Cardiac fibroblast (primary cell): ENCODE measurements at regions not wholly inside any gene's neighbourhood (a gene's known extent, or its start where the extent isn't known, plus 50 kb on each side); places are given as distances from the start of the nearest gene placed in this dataset.

ENCODE experiments used
- DNase-seq, 2 donors: peaks; one replicate each; pipeline versions ENCODE4 v3.0.0 to v3.0.0-alpha.2; 2010; ENCODE audit warnings: low read depth in 2 of 2
- H3K4me3 ChIP-seq, 2 donors: replicated peaks in 1 of 2; 1 replicate in 1 of 2; 2 replicates in 1 of 2; pipeline ENCODE4 v1.5.1; 2011; ENCODE audit warnings: low read depth in 2 of 2, low read length in 2 of 2, mild to moderate bottlenecking in 2 of 2, moderate library complexity in 1 of 2
- CTCF ChIP-seq: IDR thresholded peaks from one replicate; pipeline ENCODE4 v1.5.1; 2011; ENCODE audit warnings: low read depth, mild to moderate bottlenecking, low read length, inconsistent platforms

GRCh38 chr4:22959483-22959882 is 266.7 kb downstream of the GBA3 start:
- no peak overlapping the region for H3K4me3 ChIP-seq
- no peak for TF ChIP-seq CTCF
- DNase-seq: no peak

- no peak for DNase-seq
- no peak overlapping the region for H3K4me3 ChIP-seq
- no peak for TF ChIP-seq CTCF
Observed at GRCh38 chr4:22957774-22958309, 265.1 kb downstream of the GBA3 start.

GRCh38 chr4:22949161-22949855 is 256.6 kb downstream of the GBA3 start:
- DNase-seq: no peak
- TF ChIP-seq CTCF: no peak
- H3K4me3 ChIP-seq: no peak overlapping the region

GRCh38 chr4:22947851-22948250 is 255.1 kb downstream of the GBA3 start:
- no peak for DNase-seq
- TF ChIP-seq CTCF: no peak

GRCh38 chr4:22942920-22943559 is 250.3 kb downstream of the GBA3 start:
- no peak for DNase-seq
- no peak overlapping the region for H3K4me3 ChIP-seq
- TF ChIP-seq CTCF: no peak

More at GRCh38 chr4:22947851-22948250, 255.1 kb downstream of the GBA3 start:
- H3K4me3 ChIP-seq: no peak overlapping the region

GRCh38 chr4:22941688-22942375 is 249.1 kb downstream of the GBA3 start:
- no peak for DNase-seq
- H3K4me3 ChIP-seq: no peak overlapping the region
- no peak for TF ChIP-seq CTCF
